Panc1 (cell line): ENCODE measurements at regions not wholly inside any gene's neighbourhood (a gene's known extent, or its start where the extent isn't known, plus 50 kb on each side); places are given as distances from the start of the nearest gene placed in this dataset.

ENCODE experiments used
- ATAC-seq: fragments of 200-7000 bp; cut with Tn5 transposase; 2 replicates; pipeline ENCODE4 v1.9.1; 2020; ENCODE audit warnings: mild to moderate bottlenecking, moderate library complexity
- BruUV-seq: library from RNA; stranded (reverse); fragments of 400-500 nt; replicated peaks from 2 replicates; lab custom pipeline; 2021; lab: Mats Ljungman, UMichigan
- CTCF ChIA-PET: fragments of 300-600 bp; sonication (Branson Sonifier 250); formaldehyde crosslinking; loops from one replicate; lab custom pipeline; 2022; ENCODE audit warnings: antibody characterized with exemption; lab: Charles Lee
- POLR2A ChIA-PET: fragments of 300-600 bp; sonication (Branson Sonifier 250); formaldehyde crosslinking; loops from one replicate; lab custom pipeline; 2022; ENCODE audit warnings: antibody characterized with exemption; lab: Charles Lee
- DNase-seq: peaks from one replicate; pipeline ENCODE4 v3.0.0-alpha.2; 2010; ENCODE audit warnings: low read depth, low spot score
- H3K27ac ChIP-seq: 2 replicates; pipeline ENCODE4 v1.5.1; 2011; ENCODE audit warnings: mild to moderate bottlenecking, low read length, inconsistent platforms
- H3K27me3 ChIP-seq: fragments of 200-500 bp; sonication (Bioruptor generic); 2 replicates; pipeline ENCODE4 v1.6.0; 2014; ENCODE audit warnings: low read length, inconsistent platforms; ENCODE audit not compliant: control insufficient read depth, insufficient read depth
- H3K36me3 ChIP-seq: fragments of 200-500 bp; sonication (Bioruptor generic); 2 replicates; pipeline ENCODE4 v1.5.1; 2014; ENCODE audit warnings: inconsistent platforms, mild to moderate bottlenecking, low read length, moderate library complexity; ENCODE audit not compliant: control insufficient read depth, insufficient read depth
- H3K4me1 ChIP-seq: 2 replicates; pipeline ENCODE4 v1.5.1; 2011; ENCODE audit warnings: inconsistent platforms, mild to moderate bottlenecking, low read length, moderate library complexity; ENCODE audit not compliant: control insufficient read depth, insufficient read depth
- H3K4me3 ChIP-seq, 2 experiments: 2 replicates each; pipeline ENCODE4 v1.5.1; 2011 to 2012; ENCODE audit warnings: low read depth in 2 of 2, low read length in 2 of 2, mild to moderate bottlenecking in 2 of 2, inconsistent platforms in 1 of 2, moderate library complexity in 1 of 2
- H3K9me3 ChIP-seq: fragments of 200-500 bp; sonication (Bioruptor generic); 2 replicates; pipeline ENCODE4 v1.5.1; 2014; ENCODE audit warnings: low read depth, mild to moderate bottlenecking, inconsistent platforms, low read length, moderate library complexity; ENCODE audit not compliant: control insufficient read depth, insufficient read depth
- POLR2AphosphoS5 ChIP-seq: IDR thresholded peaks from 2 replicates; pipeline ENCODE4 v1.6.1; 2012; ENCODE audit warnings: mild to moderate bottlenecking, low read depth, low read length, moderate library complexity
- SIN3A ChIP-seq: IDR thresholded peaks from 2 replicates; pipeline ENCODE4 v1.6.1; 2012; ENCODE audit warnings: low read depth, mild to moderate bottlenecking, low read length, moderate library complexity, borderline replicate concordance; ENCODE audit not compliant: insufficient read depth
- TCF7L2 ChIP-seq: IDR thresholded peaks from 2 replicates; pipeline ENCODE4 v1.6.1; 2011; ENCODE audit warnings: mild to moderate bottlenecking, low read depth, low read length, inconsistent platforms
- in situ Hi-C: cut with HindIII; loops from 2 replicates; pipeline ENCODE4 v1.10.0; 2016; ENCODE audit warnings: low sequenced_read_pairs, low pct_unique_long_range_greater_than_20kb
- intact Hi-C: fragments of 100-400 bp; cut with micrococcal nuclease; formaldehyde crosslinking; loops from one replicate; pipeline ENCODE4 v1.10.0; 2022; ENCODE audit not compliant: unreplicated experiment
- TF ChIP-seq, protein P1 (sequence below), 2 experiments: IDR thresholded peaks; 2 replicates each; pipeline ENCODE4 v1.6.1; 2011 to 2012; ENCODE audit warnings: low read depth in 2 of 2, control low read depth in 1 of 2, low read length in 1 of 2, mild to moderate bottlenecking in 1 of 2, moderate library complexity in 1 of 2; ENCODE audit not compliant: insufficient read depth in 1 of 2
- TF ChIP-seq, protein P2 (sequence below): fragments of 450-650 bp; IDR thresholded peaks from 2 replicates; pipeline ENCODE4 v1.5.1; 2017; ENCODE audit warnings: mild to moderate bottlenecking

DNA sequence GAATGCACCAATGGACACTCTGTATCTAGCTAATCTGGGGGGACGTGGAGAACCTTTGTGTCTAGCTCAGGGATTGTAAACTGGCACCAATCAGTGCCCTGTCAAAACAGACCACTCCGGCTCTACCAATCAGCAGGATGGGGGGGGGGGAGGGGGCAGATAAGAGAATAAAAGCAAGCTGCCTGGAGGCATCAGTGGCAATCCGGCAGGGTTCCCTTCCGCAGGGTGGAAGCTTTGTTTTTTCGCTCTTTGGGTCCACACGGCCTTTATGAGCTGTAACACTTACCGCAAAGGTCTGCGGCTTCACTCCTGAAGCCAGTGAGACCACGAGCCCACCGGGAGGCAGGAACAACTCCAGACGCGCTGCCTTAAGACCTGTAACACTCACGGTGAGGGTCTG lies 827.1 kb downstream of the PLOD2 start:
- DNase-seq (no peak), ATAC-seq (no peak)
- in situ Hi-C loops (no loop called here), intact Hi-C loops (no loop called here)
- H3K4me3 ChIP-seq, result no peak overlapping the region; a peak in 1 of 4 replicates
- no peak overlapping the region for H3K27ac ChIP-seq
- no peaks in the 10 kb centered on the region for H3K36me3 ChIP-seq
- TF ChIP-seq TCF7L2 (no peak), SIN3A (no peak), POLR2AphosphoS5 (no peak)
- TF ChIP-seq, protein P1, sequence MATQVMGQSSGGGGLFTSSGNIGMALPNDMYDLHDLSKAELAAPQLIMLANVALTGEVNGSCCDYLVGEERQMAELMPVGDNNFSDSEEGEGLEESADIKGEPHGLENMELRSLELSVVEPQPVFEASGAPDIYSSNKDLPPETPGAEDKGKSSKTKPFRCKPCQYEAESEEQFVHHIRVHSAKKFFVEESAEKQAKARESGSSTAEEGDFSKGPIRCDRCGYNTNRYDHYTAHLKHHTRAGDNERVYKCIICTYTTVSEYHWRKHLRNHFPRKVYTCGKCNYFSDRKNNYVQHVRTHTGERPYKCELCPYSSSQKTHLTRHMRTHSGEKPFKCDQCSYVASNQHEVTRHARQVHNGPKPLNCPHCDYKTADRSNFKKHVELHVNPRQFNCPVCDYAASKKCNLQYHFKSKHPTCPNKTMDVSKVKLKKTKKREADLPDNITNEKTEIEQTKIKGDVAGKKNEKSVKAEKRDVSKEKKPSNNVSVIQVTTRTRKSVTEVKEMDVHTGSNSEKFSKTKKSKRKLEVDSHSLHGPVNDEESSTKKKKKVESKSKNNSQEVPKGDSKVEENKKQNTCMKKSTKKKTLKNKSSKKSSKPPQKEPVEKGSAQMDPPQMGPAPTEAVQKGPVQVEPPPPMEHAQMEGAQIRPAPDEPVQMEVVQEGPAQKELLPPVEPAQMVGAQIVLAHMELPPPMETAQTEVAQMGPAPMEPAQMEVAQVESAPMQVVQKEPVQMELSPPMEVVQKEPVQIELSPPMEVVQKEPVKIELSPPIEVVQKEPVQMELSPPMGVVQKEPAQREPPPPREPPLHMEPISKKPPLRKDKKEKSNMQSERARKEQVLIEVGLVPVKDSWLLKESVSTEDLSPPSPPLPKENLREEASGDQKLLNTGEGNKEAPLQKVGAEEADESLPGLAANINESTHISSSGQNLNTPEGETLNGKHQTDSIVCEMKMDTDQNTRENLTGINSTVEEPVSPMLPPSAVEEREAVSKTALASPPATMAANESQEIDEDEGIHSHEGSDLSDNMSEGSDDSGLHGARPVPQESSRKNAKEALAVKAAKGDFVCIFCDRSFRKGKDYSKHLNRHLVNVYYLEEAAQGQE (IDR thresholded peaks at IDR 0.05; ENCODE audit: insufficient read depth in 1 of 2, low read depth in 2 of 2, low read length in 1 of 2), result no peak
- TF ChIP-seq, protein P2, sequence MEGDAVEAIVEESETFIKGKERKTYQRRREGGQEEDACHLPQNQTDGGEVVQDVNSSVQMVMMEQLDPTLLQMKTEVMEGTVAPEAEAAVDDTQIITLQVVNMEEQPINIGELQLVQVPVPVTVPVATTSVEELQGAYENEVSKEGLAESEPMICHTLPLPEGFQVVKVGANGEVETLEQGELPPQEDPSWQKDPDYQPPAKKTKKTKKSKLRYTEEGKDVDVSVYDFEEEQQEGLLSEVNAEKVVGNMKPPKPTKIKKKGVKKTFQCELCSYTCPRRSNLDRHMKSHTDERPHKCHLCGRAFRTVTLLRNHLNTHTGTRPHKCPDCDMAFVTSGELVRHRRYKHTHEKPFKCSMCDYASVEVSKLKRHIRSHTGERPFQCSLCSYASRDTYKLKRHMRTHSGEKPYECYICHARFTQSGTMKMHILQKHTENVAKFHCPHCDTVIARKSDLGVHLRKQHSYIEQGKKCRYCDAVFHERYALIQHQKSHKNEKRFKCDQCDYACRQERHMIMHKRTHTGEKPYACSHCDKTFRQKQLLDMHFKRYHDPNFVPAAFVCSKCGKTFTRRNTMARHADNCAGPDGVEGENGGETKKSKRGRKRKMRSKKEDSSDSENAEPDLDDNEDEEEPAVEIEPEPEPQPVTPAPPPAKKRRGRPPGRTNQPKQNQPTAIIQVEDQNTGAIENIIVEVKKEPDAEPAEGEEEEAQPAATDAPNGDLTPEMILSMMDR, result no peak
- no peaks in the 10 kb centered on the region for H3K27me3 ChIP-seq
- H3K4me1 ChIP-seq, result no peaks in the 10 kb centered on the region
- ChIA-PET POLR2A (no interaction called here), CTCF (no interaction called here)
- H3K9me3 ChIP-seq, result no peaks in the 10 kb centered on the region
- BruUV-seq, result no TSS peak

DNA sequence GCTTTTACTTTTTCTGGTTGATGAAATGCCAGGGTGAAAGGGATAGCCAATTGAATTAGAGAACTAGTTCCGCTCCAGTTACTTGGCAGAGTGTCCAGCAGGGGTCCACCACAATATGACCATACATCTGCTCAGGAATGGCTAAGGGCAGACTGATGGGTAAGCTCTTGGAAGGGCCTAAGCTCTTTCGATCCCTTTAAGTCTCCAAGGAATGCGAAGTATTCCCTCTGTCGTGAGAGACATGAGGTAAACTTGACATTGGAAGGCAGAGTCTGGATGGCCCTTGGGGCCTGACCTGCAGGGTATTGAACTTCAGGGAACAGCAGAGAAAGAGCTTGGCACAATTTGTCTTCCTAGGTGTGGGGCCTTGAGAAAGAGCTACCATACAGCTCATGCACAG lies 805.8 kb downstream of the PLOD2 start:
- ChIA-PET CTCF (no interaction called here), POLR2A (no interaction called here)
- DNase-seq, result no peak
- in situ Hi-C loops (no loop called here), intact Hi-C loops (no loop called here)
- Histone ChIP-seq H3K4me1 (no peaks in the 10 kb centered on the region), H3K27ac (no peak overlapping the region), H3K9me3 (peaks cover 10% of the 10 kb centered on the region), H3K36me3 (no peaks in the 10 kb centered on the region), H3K4me3 (no peak overlapping the region), H3K27me3 (no peaks in the 10 kb centered on the region)
- ATAC-seq, result no peak
- TF ChIP-seq, protein P1 (IDR thresholded peaks at IDR 0.05; ENCODE audit: insufficient read depth in 1 of 2, low read depth in 2 of 2, low read length in 1 of 2), result no peak
- TF ChIP-seq, protein P2, result no peak
- TF ChIP-seq SIN3A, result no peak
- TF ChIP-seq POLR2AphosphoS5, result no peak
- TF ChIP-seq TCF7L2, result no peak
- no TSS peak for BruUV-seq
